OCI-LY3 (cell line): ENCODE measurements at regions not wholly inside any gene's neighbourhood (a gene's known extent, or its start where the extent isn't known, plus 50 kb on each side); places are given as distances from the start of the nearest gene placed in this dataset.

Experiments
- EZH2phosphoT487 ChIP-seq: fragments of 200-600 bp; shearing (Covaris generic); IDR thresholded peaks from 2 replicates; pipeline ENCODE4 v1.6.1; 2018; ENCODE audit warnings: antibody characterized with exemption, mixed run types, low read depth
- TF ChIP-seq, protein P1 (sequence below): fragments of 200-600, 300-600 bp; sonication (generic); IDR thresholded peaks from 2 replicates; pipeline ENCODE4 v1.5.1; 2014; ENCODE audit warnings: antibody characterized with exemption, low read length, low read depth

DNA sequence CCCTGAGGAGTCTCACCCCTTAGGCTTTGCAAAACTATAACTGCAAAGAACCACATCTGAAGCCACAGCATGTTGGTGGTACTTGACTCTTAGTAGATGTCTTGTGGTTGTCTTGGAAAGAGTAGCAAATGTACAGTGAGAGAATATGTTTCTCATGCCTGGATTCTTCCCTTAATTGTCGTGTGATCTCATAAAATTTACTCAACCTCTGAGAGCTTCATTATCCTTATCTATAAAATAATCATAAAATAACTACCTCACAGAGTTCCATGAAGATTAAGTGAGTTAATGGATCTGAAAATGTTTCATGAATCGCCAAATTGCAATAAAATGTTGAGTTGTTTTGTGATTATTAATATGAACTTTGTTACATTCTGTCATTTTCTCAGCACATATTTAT lies 491.5 kb downstream of the METTL15 start:
- TF ChIP-seq, protein P1, sequence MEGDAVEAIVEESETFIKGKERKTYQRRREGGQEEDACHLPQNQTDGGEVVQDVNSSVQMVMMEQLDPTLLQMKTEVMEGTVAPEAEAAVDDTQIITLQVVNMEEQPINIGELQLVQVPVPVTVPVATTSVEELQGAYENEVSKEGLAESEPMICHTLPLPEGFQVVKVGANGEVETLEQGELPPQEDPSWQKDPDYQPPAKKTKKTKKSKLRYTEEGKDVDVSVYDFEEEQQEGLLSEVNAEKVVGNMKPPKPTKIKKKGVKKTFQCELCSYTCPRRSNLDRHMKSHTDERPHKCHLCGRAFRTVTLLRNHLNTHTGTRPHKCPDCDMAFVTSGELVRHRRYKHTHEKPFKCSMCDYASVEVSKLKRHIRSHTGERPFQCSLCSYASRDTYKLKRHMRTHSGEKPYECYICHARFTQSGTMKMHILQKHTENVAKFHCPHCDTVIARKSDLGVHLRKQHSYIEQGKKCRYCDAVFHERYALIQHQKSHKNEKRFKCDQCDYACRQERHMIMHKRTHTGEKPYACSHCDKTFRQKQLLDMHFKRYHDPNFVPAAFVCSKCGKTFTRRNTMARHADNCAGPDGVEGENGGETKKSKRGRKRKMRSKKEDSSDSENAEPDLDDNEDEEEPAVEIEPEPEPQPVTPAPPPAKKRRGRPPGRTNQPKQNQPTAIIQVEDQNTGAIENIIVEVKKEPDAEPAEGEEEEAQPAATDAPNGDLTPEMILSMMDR = no peak
- TF ChIP-seq EZH2phosphoT487 = no peak
